ENCODE measurements at regions not wholly inside any gene's neighbourhood (a gene's known extent, or its start where the extent isn't known, plus 50 kb on each side); places are given as distances from the start of the nearest gene placed in this dataset.

GRCh38 chr11:112366012-112366411 lies 105.4 kb upstream of the PLET1 start:
- no peaks in the 10 kb centered on the region for H3K9me3 ChIP-seq
- peaks cover 7% of the 10 kb centered on the region for H3K36me3 ChIP-seq
- H3K27ac ChIP-seq, result no peak overlapping the region
- H3K4me3 ChIP-seq, result no peak overlapping the region
- DNase-seq (ENCODE audit: low spot score), result no peak
- no peaks in the 10 kb centered on the region for H3K27me3 ChIP-seq (replicated peaks; ENCODE audit: insufficient read depth)
- no peaks in the 10 kb centered on the region for H3K4me1 ChIP-seq (ENCODE audit: control insufficient read depth in 1 of 2, low read depth in 2 of 2)
- no peak for ATAC-seq (ENCODE audit: insufficient number of reproducible peaks, low FRiP score, low read depth)
- no peak for TF ChIP-seq CTCF (IDR thresholded peaks at IDR 0.05)

GRCh38 chr11:112366777-112367176 lies 106.1 kb upstream of the PLET1 start:
- DNase-seq (ENCODE audit: low spot score) (no peak), ATAC-seq (ENCODE audit: insufficient number of reproducible peaks, low FRiP score, low read depth) (no peak)
- Histone ChIP-seq H3K9me3 (no peaks in the 10 kb centered on the region), H3K27ac (no peak overlapping the region), H3K4me1 (ENCODE audit: control insufficient read depth in 1 of 2, low read depth in 2 of 2) (no peaks in the 10 kb centered on the region), H3K27me3 (replicated peaks; ENCODE audit: insufficient read depth) (no peaks in the 10 kb centered on the region), H3K36me3 (peaks cover 7% of the 10 kb centered on the region), H3K4me3 (no peak overlapping the region)
- TF ChIP-seq CTCF (IDR thresholded peaks at IDR 0.05), result no peak

- H3K36me3 ChIP-seq, result peaks cover 7% of the 10 kb centered on the region
- H3K27me3 ChIP-seq (replicated peaks; ENCODE audit: insufficient read depth), result no peaks in the 10 kb centered on the region
- H3K27ac ChIP-seq, result no peak overlapping the region
- DNase-seq (ENCODE audit: low spot score), result no peak
- no peaks in the 10 kb centered on the region for H3K9me3 ChIP-seq
- no peaks in the 10 kb centered on the region for H3K4me1 ChIP-seq (ENCODE audit: control insufficient read depth in 1 of 2, low read depth in 2 of 2)
- TF ChIP-seq CTCF (IDR thresholded peaks at IDR 0.05), result no peak
- no peak overlapping the region for H3K4me3 ChIP-seq
- no peak for ATAC-seq (ENCODE audit: insufficient number of reproducible peaks, low FRiP score, low read depth)
Observed at GRCh38 chr11:112367461-112367860, 106.8 kb upstream of the PLET1 start.

GRCh38 chr11:112367895-112368294 lies 107.2 kb upstream of the PLET1 start:
- no peaks in the 10 kb centered on the region for H3K9me3 ChIP-seq
- no peak overlapping the region for H3K4me3 ChIP-seq
- H3K27ac ChIP-seq, result no peak overlapping the region
- DNase-seq (ENCODE audit: low spot score) (no peak), ATAC-seq (ENCODE audit: insufficient number of reproducible peaks, low FRiP score, low read depth) (no peak)
- no peaks in the 10 kb centered on the region for H3K4me1 ChIP-seq (ENCODE audit: control insufficient read depth in 1 of 2, low read depth in 2 of 2)
- peaks cover 7% of the 10 kb centered on the region for H3K36me3 ChIP-seq
- no peaks in the 10 kb centered on the region for H3K27me3 ChIP-seq (replicated peaks; ENCODE audit: insufficient read depth)
- TF ChIP-seq CTCF (IDR thresholded peaks at IDR 0.05), result no peak

GRCh38 chr11:112368381-112368780 lies 107.7 kb upstream of the PLET1 start:
- TF ChIP-seq CTCF (IDR thresholded peaks at IDR 0.05), result no peak
- H3K9me3 ChIP-seq, result no peaks in the 10 kb centered on the region
- H3K36me3 ChIP-seq, result peaks cover 7% of the 10 kb centered on the region
- H3K4me1 ChIP-seq (ENCODE audit: control insufficient read depth in 1 of 2, low read depth in 2 of 2), result no peaks in the 10 kb centered on the region
- no peak overlapping the region for H3K27ac ChIP-seq
- H3K27me3 ChIP-seq (replicated peaks; ENCODE audit: insufficient read depth), result no peaks in the 10 kb centered on the region
- no peak for ATAC-seq (ENCODE audit: insufficient number of reproducible peaks, low FRiP score, low read depth)
- DNase-seq (ENCODE audit: low spot score), result no peak
- H3K4me3 ChIP-seq, result no peak overlapping the region
